Stimulated activated CD4-positive, alpha-beta T cell treated with anti-CD3 and anti-CD28 coated beads, Interleukin-15, amount 100 ng/mL, for 48 hours (primary cell): ENCODE measurements at regions not wholly inside any gene's neighbourhood (a gene's known extent, or its start where the extent isn't known, plus 50 kb on each side); places are given as distances from the start of the nearest gene placed in this dataset.

Source experiments
- DNase-seq, 2 donors: peaks; one replicate each; pipeline ENCODE4 v3.0.0-alpha.2; 2020; ENCODE audit warnings: low read depth in 2 of 2

DNA sequence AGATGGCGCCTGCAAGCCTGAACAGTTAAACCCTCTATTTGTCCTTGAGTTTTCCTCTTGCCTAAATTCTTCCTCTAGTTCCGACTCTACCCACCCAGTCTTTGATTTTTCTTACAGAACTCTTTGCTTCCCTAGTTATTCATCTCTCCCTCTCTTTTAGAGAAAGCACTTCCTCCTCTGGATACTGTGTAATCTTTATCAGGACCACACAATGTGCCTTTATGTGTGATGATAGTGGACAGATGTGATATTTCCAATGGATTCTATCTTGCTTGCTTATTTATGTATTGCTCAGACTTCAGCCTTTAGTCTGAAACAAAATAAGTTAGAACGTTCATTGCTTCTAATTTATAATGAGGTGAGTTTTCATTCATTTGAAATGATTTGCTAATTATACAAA, 79.5 kb upstream of the CAV2 start:
- DNase-seq: no peak

- DNase-seq: no peak
These were observed 78.2 kb upstream of the CAV2 start for GRCh38 chr7:116421298-116421697.

GRCh38 chr7:116422683-116423082, 76.9 kb upstream of the CAV2 start:
- no peak for DNase-seq

- no peak for DNase-seq
These were observed 76.0 kb upstream of the CAV2 start for GRCh38 chr7:116423499-116423898.

DNA sequence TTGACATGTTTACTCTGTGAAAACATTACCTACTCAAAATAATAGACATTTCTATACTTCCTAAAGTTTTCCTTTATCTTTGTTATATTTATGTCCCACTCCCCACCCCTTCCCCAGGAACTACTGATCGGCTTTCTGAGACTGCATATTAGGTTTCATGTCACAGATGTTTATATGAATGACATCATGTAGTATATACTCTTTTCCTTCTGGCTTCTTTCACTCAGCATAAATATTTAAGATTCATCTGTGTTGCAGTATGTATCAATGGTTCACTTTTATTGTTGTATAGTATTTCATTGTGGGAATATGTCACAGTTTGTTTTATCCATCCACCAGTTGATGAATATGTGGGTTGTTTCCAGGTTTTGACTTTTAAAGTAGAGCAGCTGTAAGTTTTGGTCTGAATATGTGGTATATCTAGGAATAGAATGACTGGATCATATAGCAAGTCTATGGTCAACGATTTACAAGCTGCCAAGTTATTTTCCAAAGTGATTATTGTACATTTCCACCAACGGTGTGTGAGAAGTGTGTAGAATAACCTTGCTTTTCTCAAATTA, 73.8 kb upstream of the CAV2 start:
- no peak for DNase-seq

DNA sequence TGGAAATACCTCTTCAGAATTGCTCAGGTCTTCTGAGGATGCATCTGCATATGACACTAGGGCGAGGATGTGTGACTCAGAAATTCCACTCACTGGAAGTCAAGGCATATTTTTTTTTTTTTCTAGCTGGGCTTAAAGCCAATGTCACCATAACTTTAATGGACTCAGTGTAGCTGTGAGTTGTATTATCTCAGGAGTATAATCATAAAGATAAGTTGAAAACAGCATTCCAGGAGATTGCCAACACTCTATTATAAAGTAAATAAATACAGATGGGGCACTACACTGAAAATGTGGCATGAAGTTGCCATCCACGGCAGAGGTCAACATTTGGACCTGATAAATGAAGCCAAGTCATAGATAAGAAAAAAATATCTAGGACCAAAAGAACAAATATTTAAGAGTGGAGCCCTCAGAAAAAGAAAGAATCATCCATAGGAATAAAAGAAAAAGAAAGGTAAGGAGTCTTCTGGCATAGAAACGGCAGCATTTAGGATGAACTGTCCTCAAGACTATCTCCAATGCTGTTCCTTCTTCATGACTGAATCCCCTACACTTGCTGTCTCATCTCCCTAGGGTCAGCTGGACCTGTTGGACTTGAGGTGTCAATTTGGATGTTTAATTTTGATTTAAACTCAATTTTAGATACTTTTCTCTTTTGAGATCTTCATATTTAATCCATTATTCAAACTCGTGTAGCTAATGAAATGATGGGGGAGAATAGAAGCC, 72.9 kb upstream of the CAV2 start:
- no peak for DNase-seq

- DNase-seq: no peak
These were observed 69.4 kb upstream of the CAV2 start for GRCh38 chr7:116429986-116430619.

DNA sequence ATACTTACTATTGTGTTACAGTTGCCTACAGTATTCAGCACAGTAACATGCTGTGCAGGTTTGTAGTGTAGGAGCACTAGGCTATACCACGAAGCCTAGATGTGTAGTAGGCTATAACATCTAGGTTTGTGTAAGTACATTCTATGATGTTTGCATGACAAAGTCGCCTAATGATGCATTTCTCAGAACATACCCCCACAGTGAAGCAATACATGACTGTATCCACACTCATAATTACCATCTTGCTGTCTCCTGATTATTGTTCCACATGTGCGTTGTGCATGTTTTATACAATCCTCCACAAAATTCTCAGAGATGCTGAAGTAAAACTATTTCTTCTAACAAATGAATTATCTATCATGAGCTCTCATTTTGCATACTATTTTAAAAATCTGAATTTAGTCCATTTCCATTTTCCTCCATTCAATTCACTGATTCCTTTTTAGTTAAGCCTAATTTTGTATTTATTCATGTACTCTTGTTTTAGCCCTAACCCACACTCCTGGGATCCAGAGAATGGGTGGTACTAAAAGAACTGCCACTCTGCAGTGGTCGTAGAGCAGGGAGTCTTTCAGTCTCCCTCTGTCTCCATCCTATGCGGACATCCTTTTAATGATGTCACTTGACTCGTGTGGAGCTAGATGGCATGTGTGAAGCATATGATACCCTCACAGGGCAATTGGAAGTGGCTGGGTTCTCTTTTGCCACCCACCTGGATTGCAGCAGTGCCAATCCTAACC, 67.6 kb upstream of the CAV2 start:
- no peak for DNase-seq

DNA sequence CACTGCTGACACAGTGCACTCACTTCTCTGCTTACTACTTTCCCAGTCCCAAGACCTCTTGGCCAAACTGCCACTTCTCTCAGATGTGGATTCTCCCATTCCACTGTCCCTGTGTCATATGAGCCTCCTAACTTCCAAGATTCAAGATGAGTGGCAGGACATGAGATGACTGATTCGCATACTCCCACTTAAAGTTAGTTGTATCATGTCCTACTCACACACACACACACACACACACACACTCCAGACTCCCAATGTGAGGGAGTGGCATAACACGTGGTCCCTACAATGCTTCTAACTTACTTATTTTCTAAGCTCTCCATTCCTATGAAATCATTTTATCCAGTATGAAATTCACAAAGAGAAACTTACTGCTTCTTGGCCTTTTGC, 67.0 kb upstream of the CAV2 start:
- no peak for DNase-seq

- DNase-seq: no peak
These were observed 66.3 kb upstream of the CAV2 start for GRCh38 chr7:116433246-116433645.

DNA sequence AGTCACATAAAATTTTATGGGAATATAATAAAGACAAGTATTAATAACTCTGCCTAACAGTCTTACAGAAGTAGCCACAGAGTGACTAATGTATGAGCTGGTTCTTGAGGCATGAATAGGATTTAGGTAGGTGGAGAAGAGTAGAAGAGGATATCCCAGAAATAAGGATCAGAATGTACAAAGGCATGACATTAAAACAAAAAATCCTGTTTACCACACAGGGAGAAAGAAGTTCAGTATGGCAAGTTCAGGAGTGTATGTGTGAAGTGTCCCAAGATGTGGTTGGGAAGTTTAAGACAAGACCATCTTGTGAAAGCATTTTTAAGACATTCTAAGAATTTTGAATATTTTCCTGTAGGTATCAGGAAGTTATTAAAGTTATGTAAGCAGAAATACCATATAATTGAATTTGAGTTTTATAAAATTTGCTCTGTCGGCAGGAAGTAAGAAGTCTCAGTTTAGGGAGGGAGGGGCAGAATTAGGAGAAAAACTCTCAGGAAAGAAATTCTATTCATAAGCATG, 64.7 kb upstream of the CAV2 start:
- no peak for DNase-seq

GRCh38 chr7:116436305-116436826, 63.2 kb upstream of the CAV2 start:
- DNase-seq: no peak

DNA sequence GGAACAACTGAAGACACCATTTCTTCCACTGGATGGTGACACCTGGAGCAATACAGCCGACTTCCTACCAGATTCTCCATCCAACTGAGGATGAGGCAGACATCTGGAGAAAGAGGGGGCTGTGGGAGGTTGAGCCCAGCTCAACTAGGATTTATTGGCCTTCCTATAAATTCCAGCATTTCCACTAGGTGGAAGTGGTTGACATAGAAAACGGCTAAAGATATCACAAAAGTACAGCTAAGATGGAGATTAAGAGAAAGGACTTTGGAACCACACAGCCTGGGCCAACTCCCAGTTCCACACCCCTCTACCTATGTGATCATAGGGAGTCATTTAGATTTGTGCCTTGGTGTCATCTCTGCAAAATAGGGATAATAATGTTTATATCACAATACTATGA, 61.3 kb upstream of the CAV2 start:
- DNase-seq: no peak

DNA sequence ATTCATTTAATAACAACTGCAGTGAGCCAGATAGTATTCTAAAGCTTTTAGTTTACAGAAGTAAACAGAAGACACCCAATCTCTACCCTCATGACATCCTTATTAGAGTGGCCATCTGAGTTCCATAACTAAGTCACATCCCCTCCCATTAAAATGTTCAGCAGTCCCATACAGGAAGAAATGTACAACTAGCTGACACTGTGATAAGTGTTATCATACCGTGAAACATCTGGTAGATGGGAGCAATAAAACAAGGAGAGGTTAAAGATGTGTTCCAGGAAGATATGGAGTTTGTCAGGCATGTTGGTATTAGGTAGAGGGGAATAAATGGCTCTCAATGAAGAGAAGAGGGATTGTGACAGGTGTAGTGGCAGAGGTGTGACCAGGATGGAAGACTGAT, 60.5 kb upstream of the CAV2 start:
- DNase-seq: no peak

GRCh38 chr7:116439841-116440549, 59.5 kb upstream of the CAV2 start:
- no peak for DNase-seq

GRCh38 chr7:116441534-116441933, 58.0 kb upstream of the CAV2 start:
- DNase-seq: no peak

DNA sequence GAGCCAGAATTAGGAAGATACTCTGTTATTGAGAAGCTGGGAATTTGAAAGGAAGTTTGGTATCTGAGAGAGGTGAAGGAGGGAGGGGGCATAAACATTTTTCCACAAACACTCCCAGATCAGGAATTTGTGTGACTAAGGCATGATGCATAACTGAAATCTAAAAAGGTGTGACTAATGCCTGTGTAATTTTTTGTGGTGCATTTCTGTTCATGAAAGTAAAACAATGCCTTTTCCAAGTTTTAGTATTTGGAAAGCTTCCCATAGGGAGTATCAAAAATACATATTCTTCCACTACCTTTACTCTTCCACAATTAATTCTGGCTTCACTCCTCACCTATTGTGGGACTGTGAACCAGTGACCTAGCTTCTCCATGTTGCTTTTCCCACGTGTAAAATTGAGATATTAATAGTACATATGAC, 56.4 kb upstream of the CAV2 start:
- no peak for DNase-seq

GRCh38 chr7:116443646-116444045, 55.9 kb upstream of the CAV2 start:
- no peak for DNase-seq

DNA sequence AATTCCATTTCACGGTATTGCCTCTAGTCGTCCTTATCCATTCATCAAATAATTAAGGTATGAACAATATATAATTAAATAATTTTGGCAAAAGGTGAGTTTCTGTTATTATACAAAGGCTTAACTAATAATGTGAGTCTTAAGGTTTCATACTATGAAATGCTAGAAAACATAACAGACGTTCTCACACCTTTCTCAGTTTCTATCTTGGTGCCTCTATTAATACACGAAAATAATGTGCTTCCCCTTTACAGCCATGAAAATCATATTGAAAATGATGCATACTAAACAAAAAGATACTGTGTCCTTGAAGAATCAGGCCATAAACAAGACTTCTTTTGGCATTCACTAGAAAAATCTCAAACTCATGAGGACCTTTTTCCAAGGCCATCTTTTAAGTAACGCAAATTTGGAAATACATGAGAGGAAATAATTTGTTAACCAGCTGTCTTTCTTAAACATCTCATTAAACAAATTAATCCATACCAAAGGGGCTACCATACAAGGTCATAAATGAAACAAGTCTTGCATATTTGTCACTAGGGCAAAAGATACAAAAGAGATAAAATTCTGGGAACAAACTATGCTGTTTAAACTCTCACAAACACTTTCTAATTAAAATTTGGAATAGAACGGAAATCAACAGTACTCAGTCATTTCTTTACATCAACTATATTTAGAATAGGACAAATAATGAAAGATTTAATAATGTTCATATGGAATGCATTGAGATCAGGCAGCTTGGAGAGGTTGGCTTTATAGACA, 53.9 kb upstream of the CAV2 start:
- DNase-seq: no peak

- DNase-seq: no peak
These were observed 53.2 kb upstream of the CAV2 start for GRCh38 chr7:116446212-116446855.
